Stimulated activated naive CD8-positive, alpha-beta T cell treated with anti-CD3 and anti-CD28 coated beads, Interleukin-15, Interleukin-2, amounts not matched to agents 100 ng/mL and 50 ng/mL, for 24 hours (primary cell): ENCODE measurements at regions not wholly inside any gene's neighbourhood (a gene's known extent, or its start where the extent isn't known, plus 50 kb on each side); places are given as distances from the start of the nearest gene placed in this dataset.
"Not testable (repeated sequence)": the region's sequence is repeated elsewhere in the genome, so short reads cannot be mapped to it uniquely, and the experiment has no call there.

ENCODE experiments used
- H3K27ac Mint-ChIP-seq: one replicate; pipeline ENCODE4 v1.8.0; 2021; ENCODE audit warnings: mild to moderate bottlenecking, mixed read lengths
- H3K27me3 Mint-ChIP-seq: one replicate; pipeline ENCODE4 v1.8.0; 2021; ENCODE audit warnings: mixed read lengths
- H3K36me3 Mint-ChIP-seq: one replicate; pipeline ENCODE4 v1.8.0; 2021; ENCODE audit warnings: low read depth, mixed read lengths
- H3K4me1 Mint-ChIP-seq: one replicate; pipeline ENCODE4 v1.8.0; 2021; ENCODE audit warnings: low read depth, mixed read lengths
- H3K4me3 Mint-ChIP-seq: one replicate; pipeline ENCODE4 v1.8.0; 2021; ENCODE audit warnings: mild to moderate bottlenecking, mixed read lengths
- H3K9me3 Mint-ChIP-seq: one replicate; pipeline ENCODE4 v1.8.0; 2021; ENCODE audit warnings: mixed read lengths

DNA sequence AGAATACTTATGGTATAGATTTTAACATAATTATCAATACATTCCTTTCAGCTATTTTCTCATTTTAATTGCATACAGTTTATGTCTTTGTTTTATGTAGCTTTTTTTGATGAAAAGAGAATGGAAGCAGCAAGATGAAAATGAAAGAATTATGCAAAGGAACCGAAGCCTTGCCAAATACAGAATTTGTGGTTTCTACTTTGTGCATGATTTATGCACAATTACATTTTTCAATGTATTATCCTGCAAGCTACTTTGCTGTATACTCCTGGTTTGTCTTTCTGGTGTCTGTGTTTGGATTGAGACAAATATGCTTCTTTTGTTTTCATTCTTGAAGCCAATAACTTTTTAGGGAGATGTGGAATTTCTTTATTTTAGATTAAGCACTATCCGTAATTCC lies 1642.6 kb upstream of the CELF4 start:
- Mint-ChIP-seq H3K27ac (no peak overlapping the region), H3K4me1 (no peaks in the 10 kb centered on the region), H3K9me3 (peaks cover 26% of the 10 kb centered on the region), H3K27me3 (no peaks in the 10 kb centered on the region), H3K36me3 (no peaks in the 10 kb centered on the region), H3K4me3 (no peak overlapping the region)

DNA sequence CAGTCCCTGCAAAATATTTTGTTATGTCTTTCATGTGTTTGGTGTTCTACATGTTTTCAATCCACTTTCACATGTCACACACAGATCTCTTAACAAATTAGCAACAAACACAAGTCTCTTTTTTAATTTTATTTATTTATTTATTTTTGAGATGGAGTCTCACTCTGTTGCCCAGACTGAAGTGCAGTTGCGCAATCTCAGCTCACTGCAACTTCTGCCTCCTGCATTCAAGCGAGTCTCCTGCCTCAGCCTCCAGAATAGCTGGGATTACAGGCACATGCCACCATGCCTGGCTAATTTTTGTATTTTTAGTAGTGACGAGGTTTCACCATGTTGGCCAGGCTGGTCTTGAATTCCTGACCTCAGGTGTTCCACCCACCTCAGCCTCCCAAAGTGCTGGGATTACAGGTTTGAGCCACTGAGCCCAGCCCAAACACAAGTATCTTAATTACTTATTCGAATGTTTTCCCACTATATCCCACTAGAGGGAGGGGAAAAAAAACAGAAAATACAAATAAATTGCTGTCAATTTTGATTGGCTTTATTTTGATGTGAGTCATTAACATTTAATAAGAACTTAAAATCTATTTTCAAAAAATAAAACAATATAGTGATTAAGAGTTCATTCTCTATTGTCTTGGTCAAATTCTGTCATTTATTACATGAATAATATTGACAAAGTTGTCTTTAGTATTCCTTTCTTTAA lies 1641.0 kb upstream of the CELF4 start:
- H3K36me3 Mint-ChIP-seq, H3K27ac Mint-ChIP-seq, H3K4me1 Mint-ChIP-seq, H3K4me3 Mint-ChIP-seq, H3K27me3 Mint-ChIP-seq: not testable (repeated sequence)
- H3K9me3 Mint-ChIP-seq: peaks cover 14% of the 10 kb centered on the region

DNA sequence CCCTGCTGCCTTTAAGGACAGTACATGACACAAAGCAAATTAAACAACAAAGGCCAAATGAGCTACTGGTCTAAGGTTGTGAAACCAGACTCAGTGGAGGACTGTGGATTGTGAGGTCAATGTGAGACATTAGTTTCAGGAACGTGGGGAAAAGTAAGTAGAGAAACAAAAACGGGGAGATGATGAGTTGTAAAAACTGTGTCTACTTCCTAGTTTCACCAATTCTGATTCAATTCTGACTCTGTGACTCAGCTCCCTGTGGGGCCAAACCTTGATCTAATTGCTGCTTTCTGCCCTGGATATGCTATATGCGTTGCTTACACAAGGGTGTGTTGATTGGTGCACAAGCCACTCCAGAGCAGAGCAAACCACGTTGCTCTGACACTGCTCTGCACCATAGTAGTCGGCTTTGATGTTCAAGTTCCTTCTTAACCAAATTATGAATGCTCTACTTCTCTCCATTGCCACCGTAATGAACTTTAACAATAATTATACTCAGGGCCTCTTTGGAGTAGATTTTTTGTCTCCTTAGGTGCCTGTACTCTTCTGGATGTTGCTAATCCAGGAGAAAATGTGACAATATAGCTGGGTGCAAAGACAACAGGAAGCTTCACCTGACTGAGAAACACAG lies 1640.1 kb upstream of the CELF4 start:
- no peaks in the 10 kb centered on the region for H3K36me3 Mint-ChIP-seq
- no peak overlapping the region for H3K4me3 Mint-ChIP-seq
- peaks cover 14% of the 10 kb centered on the region for H3K9me3 Mint-ChIP-seq
- no peaks in the 10 kb centered on the region for H3K27me3 Mint-ChIP-seq
- no peaks in the 10 kb centered on the region for H3K4me1 Mint-ChIP-seq
- H3K27ac Mint-ChIP-seq: no peak overlapping the region

DNA sequence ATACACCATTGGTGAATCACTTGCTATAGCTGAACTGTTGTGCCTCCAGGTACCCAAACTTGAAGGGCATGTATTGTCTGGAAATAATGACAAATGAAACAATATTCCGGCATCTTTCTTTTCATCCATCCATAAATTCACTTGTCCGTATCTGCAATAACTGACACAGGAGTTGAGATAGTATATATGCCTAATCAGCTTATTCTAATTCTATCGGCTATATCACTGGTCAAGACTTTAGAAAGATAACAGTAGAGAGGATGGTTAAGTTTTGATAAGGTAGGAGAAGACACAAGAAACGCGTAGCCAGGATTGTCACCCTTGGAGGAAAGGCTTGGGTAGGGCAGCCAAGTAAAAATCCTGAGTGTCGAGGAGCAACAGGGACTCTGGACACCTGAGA lies 1634.6 kb upstream of the CELF4 start:
- Mint-ChIP-seq H3K36me3 (no peaks in the 10 kb centered on the region), H3K4me1 (no peaks in the 10 kb centered on the region), H3K27me3 (no peaks in the 10 kb centered on the region), H3K4me3 (no peak overlapping the region), H3K27ac (no peak overlapping the region), H3K9me3 (peaks cover 7% of the 10 kb centered on the region)

DNA sequence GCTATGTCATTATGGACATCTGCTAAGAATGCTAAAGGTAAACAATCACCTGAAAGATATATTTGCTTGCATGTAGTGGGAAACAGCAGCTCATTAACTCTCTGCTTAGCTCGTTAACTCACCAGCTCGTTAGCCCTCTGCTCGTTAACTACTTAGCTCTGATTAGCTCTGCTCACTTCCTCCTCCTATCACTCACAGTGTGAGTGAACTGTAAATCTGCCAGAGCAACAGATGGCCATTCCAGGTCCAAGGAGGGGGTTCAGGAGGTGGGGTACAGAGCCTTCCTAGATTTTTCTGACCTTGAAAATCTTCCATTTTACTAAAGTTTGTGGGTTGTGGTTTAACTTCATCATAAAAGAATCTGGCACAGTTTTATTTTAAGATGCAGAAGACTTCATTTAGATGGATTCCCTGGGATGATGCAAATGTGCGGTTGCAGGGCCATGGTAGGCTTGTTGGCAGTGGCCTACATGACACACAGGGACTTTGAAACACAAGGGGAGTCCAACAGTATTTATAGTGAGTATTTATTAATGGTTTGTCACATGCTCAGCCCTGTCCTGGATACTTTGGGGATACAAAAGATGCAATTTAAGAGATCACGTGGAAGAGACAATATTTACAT lies 1633.7 kb upstream of the CELF4 start:
- Mint-ChIP-seq H3K27me3 (no peaks in the 10 kb centered on the region), H3K36me3 (no peaks in the 10 kb centered on the region), H3K4me1 (no peaks in the 10 kb centered on the region), H3K9me3 (peaks cover 6% of the 10 kb centered on the region), H3K4me3 (no peak overlapping the region), H3K27ac (no peak overlapping the region)

DNA sequence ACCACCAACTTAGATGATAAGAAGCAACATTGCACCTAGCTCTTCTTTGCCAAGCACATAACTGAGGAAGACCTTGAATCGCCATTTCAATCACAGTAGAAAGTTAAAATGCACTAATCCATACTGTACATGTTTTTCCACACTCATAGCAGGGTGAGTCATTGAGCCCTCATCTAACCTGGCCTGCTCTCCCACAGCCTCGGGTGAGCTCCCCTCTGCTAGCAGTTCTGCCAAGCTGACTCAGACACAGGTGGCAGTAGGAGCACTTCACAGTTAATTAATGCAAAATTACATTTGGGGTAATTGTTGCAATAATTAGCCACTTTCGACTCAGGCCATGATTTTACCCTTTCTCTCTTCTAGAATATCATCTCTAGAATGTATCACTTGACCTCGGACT lies 1632.8 kb upstream of the CELF4 start:
- Mint-ChIP-seq H3K9me3 (peaks cover 6% of the 10 kb centered on the region), H3K27me3 (no peaks in the 10 kb centered on the region), H3K4me1 (no peaks in the 10 kb centered on the region), H3K4me3 (no peak overlapping the region), H3K27ac (no peak overlapping the region), H3K36me3 (no peaks in the 10 kb centered on the region)

DNA sequence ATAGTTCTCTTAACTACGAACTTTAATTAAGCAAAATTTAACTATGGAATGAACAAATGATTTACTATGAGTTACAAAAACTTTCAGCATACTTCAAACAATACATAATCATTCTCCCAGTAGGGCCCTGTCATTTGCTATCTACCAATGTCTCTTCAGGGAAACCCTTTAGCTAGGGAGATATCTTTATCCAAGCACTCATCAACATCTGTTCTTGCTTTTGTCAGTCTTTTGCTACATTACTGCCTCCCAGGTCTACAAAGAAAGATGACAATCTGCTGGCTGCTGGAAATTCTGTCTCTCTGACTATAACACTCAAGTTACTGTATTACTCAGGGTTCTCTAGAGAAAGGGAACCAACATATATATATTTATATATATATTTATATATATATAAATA lies 1626.3 kb upstream of the CELF4 start:
- Mint-ChIP-seq H3K9me3 (peaks cover 12% of the 10 kb centered on the region), H3K27ac (no peak overlapping the region), H3K27me3 (no peaks in the 10 kb centered on the region), H3K36me3 (no peaks in the 10 kb centered on the region), H3K4me3 (no peak overlapping the region), H3K4me1 (no peaks in the 10 kb centered on the region)

DNA sequence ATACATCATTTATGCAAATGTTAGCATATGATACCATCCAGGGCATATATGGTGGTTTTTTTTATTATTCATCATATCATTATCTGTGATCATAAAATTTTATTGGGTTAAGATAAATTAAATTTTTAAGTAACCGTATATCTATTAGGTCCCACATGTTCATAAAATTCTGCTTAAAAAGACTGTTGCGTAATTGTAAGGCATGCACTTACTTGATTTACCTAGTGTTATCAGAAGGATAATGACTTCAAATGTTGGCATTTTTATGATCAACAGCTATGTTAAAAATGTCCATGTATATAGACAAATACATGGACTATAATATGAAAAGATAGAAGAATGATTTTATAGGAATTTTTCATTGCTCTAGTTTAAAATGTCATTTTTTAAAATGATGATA lies 1625.5 kb upstream of the CELF4 start:
- H3K4me1 Mint-ChIP-seq: no peaks in the 10 kb centered on the region
- H3K27ac Mint-ChIP-seq: no peak overlapping the region
- peaks cover 12% of the 10 kb centered on the region for H3K9me3 Mint-ChIP-seq
- no peaks in the 10 kb centered on the region for H3K36me3 Mint-ChIP-seq
- no peak overlapping the region for H3K4me3 Mint-ChIP-seq
- no peaks in the 10 kb centered on the region for H3K27me3 Mint-ChIP-seq

DNA sequence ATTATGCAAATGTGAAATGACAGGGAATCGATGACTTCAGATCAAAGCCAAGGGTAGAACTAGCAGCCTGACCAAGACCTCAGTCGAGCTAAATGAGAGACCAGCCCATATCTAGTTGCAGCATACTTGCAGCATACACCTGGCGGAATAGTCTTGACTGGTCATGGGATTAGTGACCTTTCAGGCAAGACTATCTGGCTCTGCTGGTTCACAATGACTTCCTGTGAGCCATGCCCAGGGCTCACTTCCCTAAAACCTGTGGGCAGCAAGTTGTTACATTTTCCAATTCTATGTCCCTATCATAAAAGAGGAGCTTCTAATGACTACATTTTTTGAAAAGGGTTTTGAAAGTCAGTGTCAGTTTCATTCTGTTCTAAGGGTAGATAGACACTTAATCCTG lies 1624.9 kb upstream of the CELF4 start:
- Mint-ChIP-seq H3K27ac (no peak overlapping the region), H3K4me3 (no peak overlapping the region), H3K27me3 (no peaks in the 10 kb centered on the region), H3K4me1 (no peaks in the 10 kb centered on the region), H3K9me3 (peaks cover 8% of the 10 kb centered on the region), H3K36me3 (no peaks in the 10 kb centered on the region)

DNA sequence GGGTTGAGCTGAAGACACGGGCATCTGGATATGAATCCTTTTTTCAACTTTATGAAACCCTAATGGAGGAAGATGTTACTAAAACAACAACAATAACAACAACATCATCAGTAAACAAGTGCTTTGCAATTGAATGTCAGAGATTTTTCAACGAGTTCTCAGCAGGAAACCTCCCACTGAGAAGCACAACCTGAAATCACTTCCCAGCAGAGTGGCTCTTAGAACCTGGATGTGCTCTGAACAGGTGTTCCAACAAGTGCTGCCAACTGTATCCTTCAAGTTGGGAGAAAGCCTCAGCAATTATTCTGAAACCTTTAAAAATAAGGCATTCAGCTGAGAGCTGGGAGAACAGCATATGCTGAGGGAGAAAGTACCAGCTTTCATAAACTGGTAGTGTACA lies 1622.7 kb upstream of the CELF4 start:
- no peaks in the 10 kb centered on the region for H3K4me1 Mint-ChIP-seq
- no peaks in the 10 kb centered on the region for H3K27me3 Mint-ChIP-seq
- peaks cover 6% of the 10 kb centered on the region for H3K9me3 Mint-ChIP-seq
- H3K27ac Mint-ChIP-seq: no peak overlapping the region
- H3K36me3 Mint-ChIP-seq: no peaks in the 10 kb centered on the region
- H3K4me3 Mint-ChIP-seq: no peak overlapping the region

DNA sequence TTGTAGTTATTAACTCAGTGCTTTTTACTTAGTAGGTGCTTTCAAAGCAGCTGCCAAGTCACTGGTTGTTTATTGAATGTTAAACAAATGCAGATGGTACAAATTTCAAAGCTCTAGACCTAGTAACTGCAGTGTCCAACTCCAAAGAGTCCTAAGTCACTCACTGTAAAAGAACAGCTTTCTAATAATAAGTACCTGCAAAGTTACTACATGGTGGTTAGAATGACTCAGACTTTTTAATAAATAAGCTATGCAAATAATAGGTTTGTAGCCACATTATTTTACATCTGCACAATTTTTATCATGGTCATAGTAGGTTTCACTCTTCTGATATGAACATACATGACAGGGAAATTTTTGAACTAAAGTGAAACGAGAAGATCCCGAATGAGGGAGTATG lies 1620.4 kb upstream of the CELF4 start:
- H3K4me3 Mint-ChIP-seq: no peak overlapping the region
- no peaks in the 10 kb centered on the region for H3K4me1 Mint-ChIP-seq
- no peaks in the 10 kb centered on the region for H3K36me3 Mint-ChIP-seq
- H3K27me3 Mint-ChIP-seq: no peaks in the 10 kb centered on the region
- peaks cover 6% of the 10 kb centered on the region for H3K9me3 Mint-ChIP-seq
- H3K27ac Mint-ChIP-seq: no peak overlapping the region

DNA sequence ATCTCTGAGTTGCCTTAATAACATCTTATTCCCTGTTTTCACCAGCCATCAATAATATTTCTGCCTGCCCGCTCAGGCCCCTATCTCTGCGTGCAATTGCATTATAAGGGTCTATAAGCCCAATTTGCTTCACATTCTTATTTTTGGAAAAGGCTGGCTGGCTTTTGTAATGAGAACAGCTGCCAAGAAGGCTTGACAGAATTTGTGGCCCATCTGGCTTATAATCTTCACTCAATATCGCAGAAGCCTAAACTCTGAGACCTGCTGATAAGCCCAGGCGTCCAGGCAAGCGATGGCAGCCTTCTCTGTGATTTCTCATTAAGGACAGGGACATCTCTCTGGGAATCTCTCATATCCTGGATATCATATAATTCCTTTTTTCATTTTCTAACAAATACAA lies 1618.6 kb upstream of the CELF4 start:
- no peaks in the 10 kb centered on the region for H3K27me3 Mint-ChIP-seq

DNA sequence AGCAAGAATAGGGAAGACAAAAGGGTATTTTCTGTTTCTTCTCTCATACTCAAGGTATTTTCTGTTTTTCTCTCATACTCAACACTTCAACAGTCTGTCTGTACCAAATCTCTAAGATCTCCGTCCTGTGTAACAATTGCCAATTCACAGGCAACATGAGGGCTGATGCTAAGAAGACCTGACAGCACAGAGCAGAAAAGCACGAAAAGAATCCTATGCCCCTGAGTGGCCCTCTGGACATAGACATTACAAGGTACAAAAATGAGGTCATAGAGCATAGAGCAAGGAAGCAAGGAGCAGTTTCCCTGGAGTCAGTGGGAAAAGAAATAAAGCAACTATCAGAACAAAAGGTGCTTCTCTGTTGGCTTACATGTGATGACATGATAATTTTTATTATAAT lies 1612.6 kb upstream of the CELF4 start:
- Mint-ChIP-seq H3K27ac (no peak overlapping the region), H3K9me3 (peaks cover 6% of the 10 kb centered on the region), H3K4me3 (no peak overlapping the region), H3K27me3 (no peaks in the 10 kb centered on the region), H3K4me1 (no peaks in the 10 kb centered on the region), H3K36me3 (no peaks in the 10 kb centered on the region)

More for the DNA sequence above, 1618.6 kb upstream of the CELF4 start:
- Mint-ChIP-seq H3K9me3 (peaks cover 12% of the 10 kb centered on the region), H3K27ac (no peak overlapping the region), H3K36me3 (no peaks in the 10 kb centered on the region), H3K4me3 (no peak overlapping the region), H3K4me1 (no peaks in the 10 kb centered on the region)

DNA sequence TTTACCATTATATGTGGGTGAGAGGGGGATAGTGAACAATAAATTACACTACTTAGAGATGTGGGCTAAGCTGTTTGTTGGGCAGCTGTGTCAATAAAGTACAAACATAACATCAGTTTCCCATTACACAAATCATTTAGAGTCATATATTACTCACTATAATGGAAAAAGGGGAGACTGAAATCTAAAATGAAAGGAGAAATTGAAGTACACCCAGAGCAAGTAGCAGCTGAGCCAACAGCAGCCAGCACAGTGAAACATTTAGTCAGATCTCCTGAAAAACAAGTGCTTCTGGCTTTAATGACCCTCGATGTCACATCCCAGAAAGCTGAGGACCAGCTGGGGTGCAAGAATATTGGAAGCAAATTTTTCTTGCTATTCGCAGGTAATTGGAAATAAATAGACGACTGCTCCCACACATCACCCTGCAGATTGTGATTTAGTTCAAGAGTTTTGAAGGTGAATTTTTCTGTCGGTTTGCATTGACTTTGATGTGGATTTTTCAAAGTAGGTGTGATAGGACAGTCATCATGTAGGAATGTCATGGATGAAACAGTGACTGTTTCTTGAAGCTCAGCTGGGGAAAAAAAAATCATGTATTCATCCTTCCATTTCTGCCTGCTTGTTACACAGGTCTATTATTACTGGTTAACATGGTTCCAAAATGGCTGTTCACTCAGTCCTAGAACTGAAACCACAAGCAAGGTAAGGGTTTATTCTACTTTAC lies 1607.3 kb upstream of the CELF4 start:
- Mint-ChIP-seq H3K36me3 (no peaks in the 10 kb centered on the region), H3K4me3 (no peak overlapping the region), H3K4me1 (no peaks in the 10 kb centered on the region), H3K27ac (no peak overlapping the region), H3K27me3 (no peaks in the 10 kb centered on the region), H3K9me3 (peaks cover 4% of the 10 kb centered on the region)

DNA sequence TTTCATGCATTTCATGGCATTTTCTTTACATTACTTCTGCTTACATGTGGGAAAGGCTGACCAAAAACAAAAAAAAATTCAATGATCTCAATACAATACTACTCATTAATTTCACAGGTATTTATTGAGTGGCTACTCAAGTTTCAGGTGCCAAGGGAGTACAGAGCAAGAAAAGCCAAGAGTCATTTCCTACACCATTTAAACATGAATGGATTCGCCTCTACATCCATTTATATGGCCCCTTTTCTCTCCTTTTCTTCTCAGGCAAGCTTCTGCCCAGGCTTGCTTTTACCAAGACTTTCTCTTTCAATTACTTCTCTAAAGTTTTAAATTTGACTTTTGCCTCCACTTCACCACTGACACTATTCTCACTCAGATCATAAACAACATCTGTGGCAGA lies 1603.1 kb upstream of the CELF4 start:
- no peak overlapping the region for H3K4me3 Mint-ChIP-seq
- H3K36me3 Mint-ChIP-seq: no peaks in the 10 kb centered on the region
- no peaks in the 10 kb centered on the region for H3K4me1 Mint-ChIP-seq
- peaks cover 9% of the 10 kb centered on the region for H3K9me3 Mint-ChIP-seq
- no peaks in the 10 kb centered on the region for H3K27me3 Mint-ChIP-seq
- H3K27ac Mint-ChIP-seq: no peak overlapping the region
